HEK293 (cell line): ENCODE measurements at regions not wholly inside any gene's neighbourhood (a gene's known extent, or its start where the extent isn't known, plus 50 kb on each side); places are given as distances from the start of the nearest gene placed in this dataset.

Source experiments
- CTCF ChIA-PET: fragments of 350-600 bp; formaldehyde crosslinking; extraction: SDS; loops from one replicate; lab custom pipeline; 2021; ENCODE audit warnings: antibody characterized with exemption; lab: Yijun Ruan, JAX
- POLR2A ChIA-PET: fragments of 300-600 bp; formaldehyde crosslinking; extraction: SDS; loops from one replicate; lab custom pipeline; 2020; ENCODE audit warnings: antibody characterized with exemption, inconsistent platforms; lab: Yijun Ruan, JAX
- H3K27ac ChIP-seq: fragments of 200-500 bp; sonication (Bioruptor generic); 2 replicates; pipeline ENCODE4 v1.5.1; 2014; ENCODE audit warnings: low read depth, low read length, control low read depth, inconsistent platforms; ENCODE audit errors: extremely low read depth
- H3K36me3 ChIP-seq, 2 experiments: fragments of 200-500 bp in 1 of 2; sonication (Bioruptor generic) in 1 of 2; 1 replicate in 1 of 2; 2 replicates in 1 of 2; pipeline ENCODE4 v1.5.1; 2014 to 2017; ENCODE audit warnings: inconsistent platforms in 2 of 2, low read length in 2 of 2; ENCODE audit not compliant: control insufficient read depth in 2 of 2, insufficient read depth in 1 of 2
- H3K4me1 ChIP-seq: fragments of 200-500 bp; sonication (Bioruptor generic); 2 replicates; pipeline ENCODE4 v1.5.1; 2014; ENCODE audit warnings: mild to moderate bottlenecking, low read length, inconsistent platforms; ENCODE audit not compliant: control insufficient read depth, insufficient read depth
- H3K4me3 ChIP-seq: 2 replicates; pipeline ENCODE4 v1.5.1; 2011; ENCODE audit warnings: low read depth, mild to moderate bottlenecking, control low read depth, low read length, moderate library complexity
- H3K9me3 ChIP-seq: fragments of 200-500 bp; sonication (Bioruptor generic); 2 replicates; pipeline ENCODE4 v1.5.1; 2014; ENCODE audit warnings: low read depth, low read length, inconsistent platforms; ENCODE audit not compliant: control insufficient read depth, insufficient read depth
- FEZF1 ChIP-seq: fragments of 450-650 bp; formaldehyde crosslinking; IDR thresholded peaks from 2 replicates; pipeline ENCODE4 v1.5.1; 2016; ENCODE audit warnings: missing biosample characterization, missing genetic modification characterization
- IKZF3 ChIP-seq: fragments of 450-650 bp; IDR thresholded peaks from 2 replicates; pipeline ENCODE4 v1.5.0; 2018; ENCODE audit warnings: missing biosample characterization, mild to moderate bottlenecking, missing genetic modification characterization, moderate library complexity
- KLF8 ChIP-seq: fragments of 450-650 bp; formaldehyde crosslinking; IDR thresholded peaks from 2 replicates; pipeline ENCODE4 v1.5.1; 2016; ENCODE audit warnings: missing biosample characterization, missing genetic modification characterization
- PRDM1 ChIP-seq: fragments of 450-650 bp; formaldehyde crosslinking; IDR thresholded peaks from 2 replicates; pipeline ENCODE4; 2016; ENCODE audit warnings: missing biosample characterization, missing genetic modification characterization
- SCRT1 ChIP-seq: fragments of 450-650 bp; formaldehyde crosslinking; IDR thresholded peaks from 2 replicates; pipeline ENCODE4 v1.5.1; 2016; ENCODE audit warnings: missing biosample characterization, missing genetic modification characterization, borderline replicate concordance
- SP2 ChIP-seq: fragments of 450-650 bp; formaldehyde crosslinking; IDR thresholded peaks from 2 replicates; pipeline ENCODE4 v1.5.1; 2016; ENCODE audit warnings: missing biosample characterization, missing genetic modification characterization
- ZBTB11 ChIP-seq: fragments of 450-650 bp; formaldehyde crosslinking; conservative IDR thresholded peaks from 2 replicates; pipeline ENCODE4 v1.5.1; 2016; ENCODE audit warnings: low read depth, missing biosample characterization, missing genetic modification characterization
- ZFP69B ChIP-seq: fragments of 450-650 bp; formaldehyde crosslinking; IDR thresholded peaks from 2 replicates; pipeline ENCODE4 v1.5.1; 2016; ENCODE audit warnings: missing biosample characterization, missing genetic modification characterization
- ZNF114 ChIP-seq: fragments of 450-650 bp; formaldehyde crosslinking; IDR thresholded peaks from 2 replicates; pipeline ENCODE4 v1.5.0; 2017; ENCODE audit warnings: missing biosample characterization, missing genetic modification characterization
- ZNF19 ChIP-seq: fragments of 450-650 bp; formaldehyde crosslinking; IDR thresholded peaks from 2 replicates; pipeline ENCODE4; 2016; ENCODE audit warnings: missing biosample characterization, missing genetic modification characterization, low read depth
- ZNF341 ChIP-seq: fragments of 450-650 bp; formaldehyde crosslinking; IDR thresholded peaks from 2 replicates; pipeline ENCODE4; 2016; ENCODE audit warnings: low read depth, missing biosample characterization, missing genetic modification characterization
- ZNF37A ChIP-seq: fragments of 450-650 bp; IDR thresholded peaks from 2 replicates; pipeline ENCODE4 v1.5.1; 2018; ENCODE audit warnings: missing biosample characterization, missing genetic modification characterization
- ZNF433 ChIP-seq: fragments of 450-650 bp; formaldehyde crosslinking; IDR thresholded peaks from 2 replicates; pipeline ENCODE4 v1.5.1; 2016; ENCODE audit warnings: missing biosample characterization, missing genetic modification characterization, low read depth
- ZNF501 ChIP-seq: fragments of 450-650 bp; formaldehyde crosslinking; IDR thresholded peaks from 2 replicates; pipeline ENCODE4 v1.5.1; 2016; ENCODE audit warnings: missing biosample characterization, missing genetic modification characterization
- ZNF530 ChIP-seq: fragments of 450-650 bp; formaldehyde crosslinking; IDR thresholded peaks from 2 replicates; pipeline ENCODE4 v1.5.1; 2016; ENCODE audit warnings: low read depth, missing biosample characterization, missing genetic modification characterization
- ZNF548 ChIP-seq: fragments of 450-650 bp; formaldehyde crosslinking; IDR thresholded peaks from 2 replicates; pipeline ENCODE4 v1.5.1; 2016; ENCODE audit warnings: missing biosample characterization, missing genetic modification characterization
- ZNF768 ChIP-seq: fragments of 450-650 bp; formaldehyde crosslinking; IDR thresholded peaks from 2 replicates; pipeline ENCODE4 v1.5.1; 2018; ENCODE audit warnings: missing biosample characterization, mild to moderate bottlenecking, missing genetic modification characterization
- ZXDB ChIP-seq: fragments of 450-650 bp; formaldehyde crosslinking; IDR thresholded peaks from 2 replicates; pipeline ENCODE4 v1.5.1; 2016; ENCODE audit warnings: missing biosample characterization, missing genetic modification characterization
- TF ChIP-seq, protein P1 (sequence below): fragments of 450-650 bp; formaldehyde crosslinking; IDR thresholded peaks from 2 replicates; pipeline ENCODE4 v1.5.1; 2016; ENCODE audit warnings: missing biosample characterization, missing genetic modification characterization

DNA sequence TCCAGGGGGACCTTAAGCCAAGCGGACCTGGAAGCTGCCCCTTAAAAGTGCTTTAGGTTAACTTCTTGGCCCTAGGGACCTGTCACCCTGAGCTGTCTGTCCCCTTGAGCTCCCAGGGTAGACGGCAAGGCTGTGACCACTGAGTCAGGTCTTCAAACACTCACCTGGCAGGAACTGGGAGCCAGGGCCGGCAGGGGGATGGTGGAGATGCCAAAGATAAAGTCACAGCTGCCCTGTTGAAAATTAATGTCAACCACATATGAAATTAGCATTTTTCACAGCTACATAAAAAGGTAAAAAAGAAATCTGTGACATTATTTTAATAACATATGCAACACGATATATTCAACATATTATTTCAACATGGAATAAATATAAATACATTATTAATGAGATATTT, 271.0 kb downstream of the GFRA1 start:
- POLR2A ChIA-PET = no interaction called here
- Histone ChIP-seq H3K4me3 (no peak overlapping the region), H3K4me1 (peaks cover 4% of the 10 kb centered on the region), H3K36me3 (no peaks in the 10 kb centered on the region), H3K9me3 (no peaks in the 10 kb centered on the region), H3K27ac (no peak overlapping the region)
- TF ChIP-seq SP2 = no peak
- no peak for TF ChIP-seq PRDM1
- no peak for TF ChIP-seq ZXDB
- CTCF ChIA-PET = interaction anchor here (1.1 kb wide), 1 partner anchor 295 kb away, joined by 4 read pairs; no protein-coding TSS in a partner anchor

DNA sequence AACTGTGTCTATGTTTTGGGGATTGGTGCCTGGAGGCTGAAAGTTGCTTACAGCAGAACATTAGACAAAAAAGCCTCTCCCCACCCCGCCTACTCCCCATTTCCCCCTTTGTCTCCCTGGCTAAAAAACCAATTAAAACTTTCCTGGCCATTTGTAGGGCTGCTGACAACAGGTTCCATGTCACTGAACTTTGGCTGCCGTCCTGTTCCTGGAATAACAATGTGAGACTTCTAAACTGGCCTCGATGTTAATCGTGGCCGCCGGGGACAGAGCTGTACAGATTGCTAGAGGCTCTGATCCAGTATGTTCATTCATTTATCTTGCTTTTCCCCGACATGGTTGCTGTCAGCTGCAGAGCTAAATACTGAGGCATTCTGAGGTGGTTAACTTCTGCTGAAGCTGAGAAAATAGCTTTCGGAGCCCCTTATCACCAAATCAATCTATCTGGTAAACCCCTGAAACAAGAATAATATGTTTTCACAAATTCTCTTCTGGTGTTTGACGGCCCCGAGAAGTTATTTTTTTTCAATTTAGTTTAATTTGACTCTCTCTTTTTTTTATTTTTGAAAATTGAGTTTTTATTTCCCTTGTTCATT, 271.6 kb downstream of the GFRA1 start:
- CTCF ChIA-PET = interaction anchor here (1.1 kb wide), 1 partner anchor 295 kb away, joined by 4 read pairs; no protein-coding TSS in a partner anchor
- Histone ChIP-seq H3K27ac (no peak overlapping the region), H3K4me3 (no peak overlapping the region), H3K9me3 (no peaks in the 10 kb centered on the region), H3K36me3 (no peaks in the 10 kb centered on the region), H3K4me1 (peaks cover 4% of the 10 kb centered on the region)
- POLR2A ChIA-PET = no interaction called here
- TF ChIP-seq ZNF433 (tag by site-specific recombination) (no peak), ZNF19 (tag by site-specific recombination) (no peak), ZNF37A (tag by site-specific recombination) (no peak), FEZF1 (no peak), ZFP69B (tag by site-specific recombination) (no peak), ZNF548 (tag by site-specific recombination) (no peak), ZNF501 (tag by site-specific recombination) (no peak), ZNF530 (tag by site-specific recombination) (no peak), ZNF768 (no peak), IKZF3 (tag by site-specific recombination) (no peak)
- TF ChIP-seq, protein P1, sequence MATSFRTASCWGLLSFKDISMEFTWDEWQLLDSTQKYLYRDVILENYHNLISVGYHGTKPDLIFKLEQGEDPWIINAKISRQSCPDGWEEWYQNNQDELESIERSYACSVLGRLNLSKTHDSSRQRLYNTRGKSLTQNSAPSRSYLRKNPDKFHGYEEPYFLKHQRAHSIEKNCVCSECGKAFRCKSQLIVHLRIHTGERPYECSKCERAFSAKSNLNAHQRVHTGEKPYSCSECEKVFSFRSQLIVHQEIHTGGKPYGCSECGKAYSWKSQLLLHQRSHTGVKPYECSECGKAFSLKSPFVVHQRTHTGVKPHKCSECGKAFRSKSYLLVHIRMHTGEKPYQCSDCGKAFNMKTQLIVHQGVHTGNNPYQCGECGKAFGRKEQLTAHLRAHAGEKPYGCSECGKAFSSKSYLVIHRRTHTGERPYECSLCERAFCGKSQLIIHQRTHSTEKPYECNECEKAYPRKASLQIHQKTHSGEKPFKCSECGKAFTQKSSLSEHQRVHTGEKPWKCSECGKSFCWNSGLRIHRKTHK = no peak

- TF ChIP-seq KLF8 (tag by site-specific recombination) (no peak), ZNF114 (tag by site-specific recombination) (no peak), SCRT1 (no peak), ZNF341 (tag by site-specific recombination) (no peak), ZBTB11 (tag by site-specific recombination) (no peak), PRDM1 (no peak)
- CTCF ChIA-PET = no interaction called here
These were observed 272.7 kb downstream of the GFRA1 start for GRCh38 chr10:116000151-116000842.

More at GRCh38 chr10:116000151-116000842, 272.7 kb downstream of the GFRA1 start:
- Histone ChIP-seq H3K4me1 (peaks cover 3% of the 10 kb centered on the region), H3K9me3 (no peaks in the 10 kb centered on the region), H3K27ac (no peak overlapping the region), H3K36me3 (no peaks in the 10 kb centered on the region), H3K4me3 (no peak overlapping the region)
- POLR2A ChIA-PET = interaction anchor here (0.6 kb wide), 1 partner anchor 1888 kb away, joined by 3 read pairs; no protein-coding TSS in a partner anchor
